BE2C (cell line): ENCODE measurements at regions not wholly inside any gene's neighbourhood (a gene's known extent, or its start where the extent isn't known, plus 50 kb on each side); places are given as distances from the start of the nearest gene placed in this dataset.

Experiments
- DNase-seq: peaks from one replicate; pipeline ENCODE4 v3.0.0-alpha.2; 2020
- H3K27me3 ChIP-seq: fragments of 250-450 bp; sonication (Bioruptor Pico); 2 replicates; pipeline ENCODE4 v1.5.1; 2020; ENCODE audit warnings: mild to moderate bottlenecking
- H3K36me3 ChIP-seq: fragments of 250-450 bp; sonication (Bioruptor Pico); 2 replicates; pipeline ENCODE4 v1.5.1; 2020; ENCODE audit warnings: mild to moderate bottlenecking
- H3K4me1 ChIP-seq: fragments of 250-450 bp; sonication (Bioruptor Pico); 2 replicates; pipeline ENCODE4 v1.5.1; 2020
- H3K4me3 ChIP-seq: 2 replicates; pipeline ENCODE4 v1.5.1; 2011; ENCODE audit warnings: low read depth, low read length
- H3K9me3 ChIP-seq: fragments of 250-450 bp; sonication (Bioruptor Pico); 2 replicates; pipeline ENCODE4 v1.5.1; 2020
- CTCF ChIP-seq: IDR thresholded peaks from 2 replicates; pipeline ENCODE4 v1.5.1; 2012; ENCODE audit warnings: mild to moderate bottlenecking, low read depth, low read length

- H3K4me1 ChIP-seq: peaks cover 3% of the 10 kb centered on the region; the same call in 1 of the 2 replicates
- no peaks in the 10 kb centered on the region for H3K9me3 ChIP-seq
- H3K4me3 ChIP-seq: peak overlapping the region; percentile 15
- H3K36me3 ChIP-seq: no peaks in the 10 kb centered on the region
- TF ChIP-seq CTCF: no peak
- H3K27me3 ChIP-seq: no peaks in the 10 kb centered on the region
- DNase-seq: peak; percentile 72
Measured at GRCh38 chr20:24382743-24383142, 86.7 kb upstream of the SYNDIG1 start.

- Histone ChIP-seq H3K27me3 (no peaks in the 10 kb centered on the region), H3K9me3 (no peaks in the 10 kb centered on the region), H3K4me3 (peak overlapping the region; percentile 15), H3K36me3 (no peaks in the 10 kb centered on the region), H3K4me1 (peaks cover 3% of the 10 kb centered on the region; the same call in 1 of the 2 replicates)
- peak; percentile 43 for DNase-seq
- TF ChIP-seq CTCF: no peak
Measured at GRCh38 chr20:24382331-24382730, 87.1 kb upstream of the SYNDIG1 start.

- no peaks in the 10 kb centered on the region for H3K27me3 ChIP-seq
- no peak for DNase-seq
Measured at GRCh38 chr20:24381886-24382285, 87.5 kb upstream of the SYNDIG1 start.

GRCh38 chr20:24379484-24379927 is 89.9 kb upstream of the SYNDIG1 start:
- no peaks in the 10 kb centered on the region for H3K36me3 ChIP-seq
- H3K27me3 ChIP-seq: no peaks in the 10 kb centered on the region
- H3K4me1 ChIP-seq: peaks cover 3% of the 10 kb centered on the region
- H3K9me3 ChIP-seq: no peaks in the 10 kb centered on the region
- DNase-seq: no peak
- H3K4me3 ChIP-seq: no peak overlapping the region
- TF ChIP-seq CTCF: no peak

More at GRCh38 chr20:24381886-24382285, 87.5 kb upstream of the SYNDIG1 start:
- H3K36me3 ChIP-seq: no peaks in the 10 kb centered on the region
- H3K4me3 ChIP-seq: no peak overlapping the region
- H3K9me3 ChIP-seq: no peaks in the 10 kb centered on the region
- H3K4me1 ChIP-seq: peaks cover 3% of the 10 kb centered on the region
- TF ChIP-seq CTCF: no peak

- H3K4me1 ChIP-seq: peaks cover 3% of the 10 kb centered on the region
- H3K9me3 ChIP-seq: no peaks in the 10 kb centered on the region
- H3K36me3 ChIP-seq: no peaks in the 10 kb centered on the region
- no peaks in the 10 kb centered on the region for H3K27me3 ChIP-seq
- H3K4me3 ChIP-seq: no peak overlapping the region
- DNase-seq: no peak
- no peak for TF ChIP-seq CTCF
Measured at GRCh38 chr20:24378661-24379483, 90.6 kb upstream of the SYNDIG1 start.

- no peak for TF ChIP-seq CTCF
- no peaks in the 10 kb centered on the region for H3K27me3 ChIP-seq
- H3K4me3 ChIP-seq: no peak overlapping the region
- no peaks in the 10 kb centered on the region; the same call in none of the 2 replicates for H3K4me1 ChIP-seq
- no peak for DNase-seq
- no peaks in the 10 kb centered on the region for H3K9me3 ChIP-seq
- H3K36me3 ChIP-seq: no peaks in the 10 kb centered on the region
Measured at GRCh38 chr20:24376311-24377099, 92.9 kb upstream of the SYNDIG1 start.
